Tibial nerve (tissue), 4 donors: ENCODE measurements at regions not wholly inside any gene's neighbourhood (a gene's known extent, or its start where the extent isn't known, plus 50 kb on each side); places are given as distances from the start of the nearest gene placed in this dataset.

ENCODE experiments used
- EP300 ChIP-seq, 2 donors: sonication (generic); formaldehyde crosslinking; IDR thresholded peaks; one replicate each; pipeline ENCODE4 v1.6.1; 2017; ENCODE audit warnings: antibody characterized with exemption in 2 of 2, mild to moderate bottlenecking in 1 of 2
- POLR2A ChIP-seq, 2 donors: fragments of 450-650 bp; IDR thresholded peaks; one replicate each; pipeline ENCODE4 v1.6.1; 2017; ENCODE audit warnings: antibody characterized with exemption in 2 of 2, mild to moderate bottlenecking in 2 of 2, moderate library complexity in 2 of 2
- TF ChIP-seq, protein P1 (sequence below), 5 experiments: fragments of 200-600 bp in 3 of 5; fragments of 450-650 bp in 2 of 5; sonication (generic) in 3 of 5; IDR thresholded peaks; one replicate each; pipeline ENCODE4 v1.5.1; 2016 to 2019; ENCODE audit warnings: antibody characterized with exemption in 5 of 5, mild to moderate bottlenecking in 3 of 5, moderate library complexity in 2 of 5

DNA sequence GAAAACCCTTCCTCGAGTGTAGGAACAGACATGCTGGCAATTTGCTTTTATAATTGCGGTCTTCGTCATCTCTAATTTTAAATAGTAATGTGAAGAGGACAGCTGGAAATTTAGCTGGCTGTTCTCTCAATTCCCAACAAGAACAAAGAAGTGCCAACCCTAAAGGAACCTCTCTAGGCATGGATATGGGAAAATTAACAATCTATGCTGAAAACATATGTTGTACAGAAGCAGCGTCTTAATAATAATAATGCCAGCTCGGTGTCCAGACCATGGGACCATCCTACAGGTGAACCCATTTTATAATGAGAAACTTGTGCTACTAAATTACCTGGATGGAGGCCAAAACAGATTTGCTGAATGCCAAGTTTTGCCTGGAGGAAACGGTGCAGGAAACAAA, 641.4 kb upstream of the MGMT start:
- TF ChIP-seq, protein P1, sequence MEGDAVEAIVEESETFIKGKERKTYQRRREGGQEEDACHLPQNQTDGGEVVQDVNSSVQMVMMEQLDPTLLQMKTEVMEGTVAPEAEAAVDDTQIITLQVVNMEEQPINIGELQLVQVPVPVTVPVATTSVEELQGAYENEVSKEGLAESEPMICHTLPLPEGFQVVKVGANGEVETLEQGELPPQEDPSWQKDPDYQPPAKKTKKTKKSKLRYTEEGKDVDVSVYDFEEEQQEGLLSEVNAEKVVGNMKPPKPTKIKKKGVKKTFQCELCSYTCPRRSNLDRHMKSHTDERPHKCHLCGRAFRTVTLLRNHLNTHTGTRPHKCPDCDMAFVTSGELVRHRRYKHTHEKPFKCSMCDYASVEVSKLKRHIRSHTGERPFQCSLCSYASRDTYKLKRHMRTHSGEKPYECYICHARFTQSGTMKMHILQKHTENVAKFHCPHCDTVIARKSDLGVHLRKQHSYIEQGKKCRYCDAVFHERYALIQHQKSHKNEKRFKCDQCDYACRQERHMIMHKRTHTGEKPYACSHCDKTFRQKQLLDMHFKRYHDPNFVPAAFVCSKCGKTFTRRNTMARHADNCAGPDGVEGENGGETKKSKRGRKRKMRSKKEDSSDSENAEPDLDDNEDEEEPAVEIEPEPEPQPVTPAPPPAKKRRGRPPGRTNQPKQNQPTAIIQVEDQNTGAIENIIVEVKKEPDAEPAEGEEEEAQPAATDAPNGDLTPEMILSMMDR (IDR thresholded peaks at IDR 0.05) = no peak
- TF ChIP-seq POLR2A (IDR thresholded peaks at IDR 0.05) (no peak), EP300 (IDR thresholded peaks at IDR 0.05) (no peak)
